Tibial nerve (tissue), 4 donors: ENCODE measurements at regions not wholly inside any gene's neighbourhood (a gene's known extent, or its start where the extent isn't known, plus 50 kb on each side); places are given as distances from the start of the nearest gene placed in this dataset.

Source experiments
- DNase-seq, 2 donors: peaks; one replicate each; pipeline ENCODE4 v3.0.0-alpha.2; 2019; ENCODE audit warnings: low spot score in 2 of 2
- H3K27ac ChIP-seq, 4 donors: fragments of 200-600 bp; sonication (generic) in 3 of 4; one replicate each; pipeline ENCODE4 v1.5.1; 2017 to 2019; ENCODE audit warnings: mild to moderate bottlenecking in 1 of 4
- H3K27me3 ChIP-seq, 2 donors: fragments of 200-600 bp; sonication (generic) in 1 of 2; one replicate each; pipeline versions ENCODE4 v1.5.1 to v1.6.0; 2017 to 2019
- H3K36me3 ChIP-seq, 3 donors: fragments of 200-600 bp; sonication (generic); one replicate each; pipeline ENCODE4 v1.5.1; 2018 to 2019
- H3K4me1 ChIP-seq, 4 donors: fragments of 200-600 bp; sonication (generic) in 3 of 4; one replicate each; pipeline ENCODE4 v1.5.1; 2017 to 2019
- H3K4me3 ChIP-seq, 4 donors: fragments of 200-600 bp; sonication (generic) in 3 of 4; one replicate each; pipeline ENCODE4 v1.5.1; 2017 to 2019; ENCODE audit warnings: mild to moderate bottlenecking in 1 of 4, moderate library complexity in 1 of 4
- H3K9me3 ChIP-seq, 4 donors: fragments of 200-600 bp; sonication (generic) in 3 of 4; one replicate each; pipeline ENCODE4 v1.5.1; 2017 to 2019
- EP300 ChIP-seq, 2 donors: sonication (generic); formaldehyde crosslinking; IDR thresholded peaks; one replicate each; pipeline ENCODE4 v1.6.1; 2017; ENCODE audit warnings: antibody characterized with exemption in 2 of 2, mild to moderate bottlenecking in 1 of 2
- POLR2A ChIP-seq, 2 donors: fragments of 450-650 bp; IDR thresholded peaks; one replicate each; pipeline ENCODE4 v1.6.1; 2017; ENCODE audit warnings: antibody characterized with exemption in 2 of 2, mild to moderate bottlenecking in 2 of 2, moderate library complexity in 2 of 2
- WGBS, 2 donors: methylation state at CpG; one replicate each; pipeline ENCODE4 v1.1.5; 2018; 5-methylcytosine and 5-hydroxymethylcytosine counted together
- TF ChIP-seq, protein P1 (sequence below), 5 experiments: fragments of 200-600 bp in 3 of 5; fragments of 450-650 bp in 2 of 5; sonication (generic) in 3 of 5; IDR thresholded peaks; one replicate each; pipeline ENCODE4 v1.5.1; 2016 to 2019; ENCODE audit warnings: antibody characterized with exemption in 5 of 5, mild to moderate bottlenecking in 3 of 5, moderate library complexity in 2 of 5

DNA sequence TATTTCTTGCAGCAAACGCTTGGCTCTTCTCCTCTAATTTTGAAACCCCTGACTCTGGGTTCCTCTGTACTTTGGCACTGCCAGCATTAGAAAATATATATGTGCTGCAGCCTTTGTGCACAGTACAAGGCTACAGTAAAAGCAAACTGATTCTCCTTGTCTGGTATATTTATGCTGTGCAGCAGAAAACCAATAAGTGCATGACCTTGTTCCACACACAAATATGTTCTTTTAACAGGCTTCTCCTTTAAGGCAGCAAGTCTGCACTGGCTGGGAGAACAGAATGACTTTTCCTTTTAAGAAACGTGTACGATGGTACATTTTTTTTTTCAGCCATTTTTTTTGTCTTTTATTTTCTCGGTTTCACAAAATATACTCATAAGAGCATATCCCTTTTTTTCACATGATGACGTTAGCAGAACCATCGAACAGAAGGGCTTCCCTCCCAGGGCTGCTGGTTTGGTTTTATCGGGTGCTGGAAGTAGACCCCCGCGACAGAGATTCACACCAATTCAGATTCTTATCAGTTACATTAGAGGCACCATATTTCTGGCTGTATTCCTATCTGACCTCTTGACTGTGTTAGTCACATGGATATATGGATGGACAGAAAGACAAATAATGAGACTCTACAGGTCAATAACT, 129.9 kb upstream of the ARID1B start:
- H3K27ac ChIP-seq = no peak overlapping the region
- TF ChIP-seq, protein P1, sequence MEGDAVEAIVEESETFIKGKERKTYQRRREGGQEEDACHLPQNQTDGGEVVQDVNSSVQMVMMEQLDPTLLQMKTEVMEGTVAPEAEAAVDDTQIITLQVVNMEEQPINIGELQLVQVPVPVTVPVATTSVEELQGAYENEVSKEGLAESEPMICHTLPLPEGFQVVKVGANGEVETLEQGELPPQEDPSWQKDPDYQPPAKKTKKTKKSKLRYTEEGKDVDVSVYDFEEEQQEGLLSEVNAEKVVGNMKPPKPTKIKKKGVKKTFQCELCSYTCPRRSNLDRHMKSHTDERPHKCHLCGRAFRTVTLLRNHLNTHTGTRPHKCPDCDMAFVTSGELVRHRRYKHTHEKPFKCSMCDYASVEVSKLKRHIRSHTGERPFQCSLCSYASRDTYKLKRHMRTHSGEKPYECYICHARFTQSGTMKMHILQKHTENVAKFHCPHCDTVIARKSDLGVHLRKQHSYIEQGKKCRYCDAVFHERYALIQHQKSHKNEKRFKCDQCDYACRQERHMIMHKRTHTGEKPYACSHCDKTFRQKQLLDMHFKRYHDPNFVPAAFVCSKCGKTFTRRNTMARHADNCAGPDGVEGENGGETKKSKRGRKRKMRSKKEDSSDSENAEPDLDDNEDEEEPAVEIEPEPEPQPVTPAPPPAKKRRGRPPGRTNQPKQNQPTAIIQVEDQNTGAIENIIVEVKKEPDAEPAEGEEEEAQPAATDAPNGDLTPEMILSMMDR (IDR thresholded peaks at IDR 0.05) = no peak
- no peak for TF ChIP-seq POLR2A (IDR thresholded peaks at IDR 0.05)
- no peak for TF ChIP-seq EP300 (IDR thresholded peaks at IDR 0.05)
- 58% methylated on average over 9 of the region's 9 CpGs for WGBS, 2 donors
- DNase-seq = no peak
- H3K9me3 ChIP-seq = peaks cover 0 to 14% (median 0%) of the 10 kb centered on the region in 4 donors
- no peaks in the 10 kb centered on the region for H3K27me3 ChIP-seq
- H3K4me3 ChIP-seq = no peak overlapping the region
- peaks cover 0 to 16% (median 0%) of the 10 kb centered on the region in 4 donors for H3K4me1 ChIP-seq
- no peaks in the 10 kb centered on the region for H3K36me3 ChIP-seq

DNA sequence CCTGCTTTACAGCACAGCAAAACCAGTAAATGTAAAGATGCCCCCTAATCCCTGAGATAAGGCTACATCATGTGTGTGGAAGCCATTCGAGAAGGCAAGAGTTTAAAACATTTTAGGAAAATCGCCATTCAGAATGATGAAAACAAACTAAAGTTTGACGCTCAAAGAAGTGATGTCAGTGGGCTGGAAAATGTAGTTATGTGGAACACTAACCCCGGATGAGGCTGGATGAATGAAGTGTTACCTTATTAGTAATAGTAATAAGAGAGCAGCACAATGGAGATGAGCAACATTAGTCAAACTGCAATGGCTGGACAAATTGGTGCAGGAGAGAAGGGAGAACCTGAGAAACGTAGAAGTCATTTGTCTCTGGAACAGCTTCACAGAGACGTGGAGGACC, 130.7 kb upstream of the ARID1B start:
- Histone ChIP-seq H3K27me3 (no peaks in the 10 kb centered on the region), H3K9me3 (peaks cover 0 to 17% (median 0%) of the 10 kb centered on the region in 4 donors), H3K4me1 (peaks cover 0 to 16% (median 0%) of the 10 kb centered on the region in 4 donors), H3K27ac (no peak overlapping the region), H3K36me3 (no peaks in the 10 kb centered on the region), H3K4me3 (no peak overlapping the region)
- 83 to 84% methylated on average over 6 of the region's 6 CpGs for WGBS, 2 donors
- TF ChIP-seq POLR2A (IDR thresholded peaks at IDR 0.05) = no peak
- TF ChIP-seq, protein P1 (IDR thresholded peaks at IDR 0.05) = no peak
- TF ChIP-seq EP300 (IDR thresholded peaks at IDR 0.05) = no peak
- no peak for DNase-seq

DNA sequence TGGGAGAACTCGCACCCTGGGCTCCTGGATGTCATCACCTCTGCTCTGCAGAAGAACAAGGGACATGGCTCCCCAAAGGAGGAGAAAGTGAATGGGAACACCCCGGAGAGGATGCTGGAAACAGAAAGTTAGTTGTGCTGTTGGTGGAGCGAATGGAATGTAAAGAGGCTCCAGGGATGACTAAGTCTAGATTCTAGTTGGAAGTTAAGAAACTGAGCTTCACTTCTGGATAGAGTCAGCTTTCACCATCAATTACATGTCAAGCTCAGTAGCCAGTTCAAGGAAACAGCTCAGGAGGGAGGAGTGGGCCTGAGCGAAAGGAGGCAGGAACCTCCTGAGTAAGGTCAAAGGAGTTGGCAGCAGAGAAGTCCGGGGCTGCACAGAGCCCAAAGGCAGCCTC, 132.1 kb upstream of the ARID1B start:
- Histone ChIP-seq H3K9me3 (peaks cover 0 to 5% (median 0%) of the 10 kb centered on the region in 4 donors), H3K36me3 (no peaks in the 10 kb centered on the region), H3K4me1 (peaks cover 0 to 16% (median 0%) of the 10 kb centered on the region in 4 donors), H3K27ac (no peak overlapping the region), H3K27me3 (no peaks in the 10 kb centered on the region), H3K4me3 (no peak overlapping the region)
- TF ChIP-seq POLR2A (IDR thresholded peaks at IDR 0.05) = no peak
- TF ChIP-seq, protein P1 (IDR thresholded peaks at IDR 0.05) = no peak
- TF ChIP-seq EP300 (IDR thresholded peaks at IDR 0.05) = no peak
- 81 to 92% methylated on average over 5 of the region's 5 CpGs for WGBS, 2 donors
- DNase-seq = no peak

DNA sequence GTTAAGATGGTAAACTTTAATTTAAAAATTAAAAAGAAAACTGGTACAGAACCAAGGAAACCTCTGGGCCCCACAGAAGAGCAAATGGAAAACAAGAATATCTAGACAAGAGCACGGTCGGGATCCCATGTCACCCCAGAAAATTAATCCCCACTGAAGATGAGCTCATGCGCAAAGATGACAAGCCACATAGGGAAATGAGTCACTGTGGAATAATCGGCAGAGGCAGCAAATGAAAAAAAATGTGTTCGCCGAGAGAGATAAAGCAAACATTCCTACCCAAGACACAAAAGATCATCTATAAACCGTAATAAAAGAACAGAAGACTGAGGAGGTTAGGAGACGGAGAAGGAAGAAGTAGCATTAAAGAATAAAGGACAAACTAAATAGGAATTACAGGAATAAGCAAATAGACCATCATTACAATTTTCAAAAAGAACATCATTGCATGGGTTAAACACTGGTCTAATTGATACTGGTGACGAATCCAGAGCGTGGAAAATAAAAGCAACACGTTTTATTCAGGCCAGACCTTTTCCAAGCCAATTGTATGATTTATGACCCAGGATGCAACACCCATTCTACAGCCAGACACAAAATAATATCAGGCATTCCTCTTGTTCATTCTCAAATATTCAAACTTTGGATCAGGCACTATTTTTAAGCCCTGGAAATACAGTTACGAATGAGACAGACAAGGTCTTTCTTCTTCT, 138.0 kb upstream of the ARID1B start:
- H3K27ac ChIP-seq = no peak overlapping the region
- H3K36me3 ChIP-seq = no peaks in the 10 kb centered on the region
- no peak for TF ChIP-seq EP300 (IDR thresholded peaks at IDR 0.05)
- TF ChIP-seq POLR2A (IDR thresholded peaks at IDR 0.05) = no peak
- TF ChIP-seq, protein P1 (IDR thresholded peaks at IDR 0.05) = no peak
- H3K9me3 ChIP-seq = peaks cover 0 to 5% (median 0%) of the 10 kb centered on the region in 4 donors
- H3K4me1 ChIP-seq = peaks cover 0 to 12% (median 3%) of the 10 kb centered on the region in 4 donors
- no peak overlapping the region for H3K4me3 ChIP-seq
- DNase-seq = no peak
- no peaks in the 10 kb centered on the region for H3K27me3 ChIP-seq
- WGBS, 2 donors = 73 to 75% methylated on average over 12 of the region's 12 CpGs

DNA sequence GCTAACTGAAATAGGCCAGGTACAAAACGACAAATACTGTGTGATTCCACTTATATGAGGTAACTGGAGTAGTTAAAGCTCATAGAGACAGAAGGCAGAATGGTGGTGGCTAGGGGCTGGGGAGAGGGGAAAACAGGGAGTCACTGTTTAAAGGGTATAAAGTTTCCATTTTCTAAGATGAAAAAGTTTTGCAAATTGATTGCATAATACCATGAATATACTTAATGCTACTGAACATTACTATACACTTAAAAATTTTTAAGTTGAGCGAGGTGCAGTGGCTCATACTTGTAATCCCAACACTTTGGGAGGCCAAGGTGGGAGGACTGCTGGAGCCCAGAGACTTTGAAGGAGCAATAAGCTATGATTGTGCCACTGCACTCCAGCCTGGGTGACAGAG, 138.6 kb upstream of the ARID1B start:
- H3K4me1 ChIP-seq = peaks cover 0 to 14% (median 3%) of the 10 kb centered on the region in 4 donors
- H3K9me3 ChIP-seq = peaks cover 0 to 5% (median 0%) of the 10 kb centered on the region in 4 donors
- H3K27ac ChIP-seq = no peak overlapping the region
- H3K27me3 ChIP-seq = no peaks in the 10 kb centered on the region
- no peak for TF ChIP-seq POLR2A (IDR thresholded peaks at IDR 0.05)
- no peak for TF ChIP-seq EP300 (IDR thresholded peaks at IDR 0.05)
- TF ChIP-seq, protein P1 (IDR thresholded peaks at IDR 0.05) = no peak
- H3K36me3 ChIP-seq = no peaks in the 10 kb centered on the region
- DNase-seq = no peak
- WGBS, 2 donors = 87% methylated on average over 2 of the region's 2 CpGs
- H3K4me3 ChIP-seq = no peak overlapping the region
